ENCODE measurements at regions not wholly inside any gene's neighbourhood (a gene's known extent, or its start where the extent isn't known, plus 50 kb on each side); places are given as distances from the start of the nearest gene placed in this dataset.

DNA sequence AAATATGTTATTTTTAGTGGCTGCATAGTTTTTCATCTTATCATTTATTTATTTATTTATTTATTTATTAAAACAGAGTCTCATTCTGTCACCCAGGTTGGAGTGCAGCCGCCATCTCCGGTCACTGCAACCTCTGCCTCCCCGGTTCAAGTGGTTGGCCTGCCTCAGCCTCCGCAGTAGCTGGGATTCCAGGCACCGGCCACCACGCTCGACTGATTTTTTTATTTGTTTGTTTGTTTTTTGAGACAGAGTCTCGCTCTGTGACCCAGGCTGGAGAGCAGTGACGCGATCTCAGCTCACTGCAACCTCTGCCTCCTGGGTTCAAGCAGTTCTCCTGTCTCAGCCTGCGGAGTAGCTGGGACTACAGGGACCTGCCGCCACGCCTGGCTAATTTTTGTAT, 262.9 kb upstream of the DDI1 start:
- CTCF ChIA-PET = no interaction called here
- Mint-ChIP-seq H3K27ac (no peak overlapping the region), H3K36me3 (no peaks in the 10 kb centered on the region), H3K9me3 (no peaks in the 10 kb centered on the region), H3K4me3 (no peak overlapping the region), H3K27me3 (no peaks in the 10 kb centered on the region), H3K4me1 (ENCODE audit: low read depth) (no peaks in the 10 kb centered on the region)
- POLR2A ChIA-PET = no interaction called here
- no peak for DNase-seq
- intact Hi-C loops (cut with micrococcal nuclease) = no loop called here

- intact Hi-C loops (cut with micrococcal nuclease) = no loop called here
- ChIA-PET CTCF (no interaction called here), POLR2A (no interaction called here)
- Mint-ChIP-seq H3K4me3 (no peak overlapping the region), H3K9me3 (no peaks in the 10 kb centered on the region), H3K27ac (no peak overlapping the region), H3K4me1 (ENCODE audit: low read depth) (no peaks in the 10 kb centered on the region), H3K36me3 (no peaks in the 10 kb centered on the region), H3K27me3 (no peaks in the 10 kb centered on the region)
- no peak for DNase-seq
Observed at GRCh38 chr11:103779054-103779453, 257.4 kb upstream of the DDI1 start.

DNA sequence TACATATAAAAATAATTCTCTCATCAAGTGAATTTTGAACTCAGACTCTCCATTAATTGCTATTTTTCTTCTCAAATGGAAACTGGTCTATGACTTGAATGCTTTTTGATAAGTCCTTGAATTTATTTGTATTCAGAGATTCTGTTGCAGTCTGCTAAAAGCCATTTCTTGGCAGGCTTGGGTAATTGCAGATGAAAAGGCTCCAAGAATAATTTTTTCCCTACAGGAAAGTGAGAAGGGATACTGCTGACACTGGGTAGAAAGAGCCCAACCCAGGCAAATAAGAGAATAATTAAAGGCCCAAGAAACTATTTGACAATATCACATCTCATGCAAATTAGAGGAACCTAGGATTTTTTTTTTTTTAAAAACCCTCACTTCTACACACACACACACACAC, 246.5 kb upstream of the DDI1 start:
- H3K9me3 Mint-ChIP-seq = peaks cover 6% of the 10 kb centered on the region
- CTCF ChIA-PET = no interaction called here
- intact Hi-C loops (cut with micrococcal nuclease) = no loop called here
- H3K4me1 Mint-ChIP-seq (ENCODE audit: low read depth) = no peaks in the 10 kb centered on the region
- no peaks in the 10 kb centered on the region for H3K27me3 Mint-ChIP-seq
- H3K27ac Mint-ChIP-seq = no peak overlapping the region
- no peak overlapping the region for H3K4me3 Mint-ChIP-seq
- DNase-seq = no peak
- POLR2A ChIA-PET = no interaction called here
- no peaks in the 10 kb centered on the region for H3K36me3 Mint-ChIP-seq

- Mint-ChIP-seq H3K9me3 (peaks cover 6% of the 10 kb centered on the region), H3K4me3 (no peak overlapping the region), H3K27ac (no peak overlapping the region), H3K4me1 (ENCODE audit: low read depth) (no peaks in the 10 kb centered on the region), H3K27me3 (no peaks in the 10 kb centered on the region), H3K36me3 (no peaks in the 10 kb centered on the region)
- CTCF ChIA-PET = no interaction called here
- POLR2A ChIA-PET = no interaction called here
- intact Hi-C loops (cut with micrococcal nuclease) = no loop called here
- no peak for DNase-seq
Observed at GRCh38 chr11:103792981-103793468, 243.4 kb upstream of the DDI1 start.

DNA sequence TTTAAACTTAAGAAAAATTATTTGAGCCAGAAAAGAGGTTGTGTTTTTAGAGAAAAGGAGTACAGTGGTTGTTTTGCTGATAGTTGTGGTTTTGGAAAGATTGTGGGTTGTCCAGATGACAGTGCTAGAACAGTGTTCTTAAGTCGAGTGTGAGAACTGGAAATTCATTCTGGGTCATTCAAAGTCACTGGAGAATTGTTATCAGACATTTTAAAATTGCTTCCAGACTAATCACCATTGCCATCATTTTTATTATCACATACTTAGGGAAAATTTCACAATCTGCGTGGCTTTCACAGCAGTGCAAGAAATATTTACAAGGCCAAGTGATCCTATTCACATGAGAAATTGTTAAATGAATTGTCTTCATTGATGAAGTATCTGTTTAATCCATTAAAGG, 242.2 kb upstream of the DDI1 start:
- Mint-ChIP-seq H3K27ac (no peak overlapping the region), H3K27me3 (no peaks in the 10 kb centered on the region), H3K36me3 (no peaks in the 10 kb centered on the region), H3K4me1 (ENCODE audit: low read depth) (no peaks in the 10 kb centered on the region), H3K9me3 (peaks cover 6% of the 10 kb centered on the region), H3K4me3 (no peak overlapping the region)
- intact Hi-C loops (cut with micrococcal nuclease) = no loop called here
- ChIA-PET CTCF (no interaction called here), POLR2A (no interaction called here)
- no peak for DNase-seq

DNA sequence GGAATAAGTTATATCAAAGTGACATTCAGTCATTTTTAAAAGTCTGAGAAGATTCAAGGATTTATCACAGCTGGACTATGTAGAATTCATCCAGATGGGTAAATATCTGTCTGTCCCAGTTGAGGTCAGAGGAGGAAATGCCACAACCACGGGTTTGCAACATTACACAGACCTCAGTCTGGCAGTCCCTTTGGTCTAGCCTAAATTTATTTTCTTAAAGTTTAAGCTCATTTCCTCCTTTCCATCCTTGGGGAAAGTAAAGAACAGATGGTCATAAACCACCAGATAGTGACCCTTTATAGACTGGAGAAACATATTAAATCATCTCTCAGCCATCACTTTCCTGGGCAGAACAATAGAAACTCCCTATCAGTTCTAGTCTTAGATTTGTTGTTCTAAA, 238.4 kb upstream of the DDI1 start:
- Mint-ChIP-seq H3K27ac (no peak overlapping the region), H3K4me3 (no peak overlapping the region), H3K27me3 (no peaks in the 10 kb centered on the region), H3K36me3 (no peaks in the 10 kb centered on the region), H3K4me1 (ENCODE audit: low read depth) (no peaks in the 10 kb centered on the region), H3K9me3 (no peaks in the 10 kb centered on the region)
- no peak for DNase-seq
- intact Hi-C loops (cut with micrococcal nuclease) = no loop called here
- ChIA-PET POLR2A (no interaction called here), CTCF (no interaction called here)

DNA sequence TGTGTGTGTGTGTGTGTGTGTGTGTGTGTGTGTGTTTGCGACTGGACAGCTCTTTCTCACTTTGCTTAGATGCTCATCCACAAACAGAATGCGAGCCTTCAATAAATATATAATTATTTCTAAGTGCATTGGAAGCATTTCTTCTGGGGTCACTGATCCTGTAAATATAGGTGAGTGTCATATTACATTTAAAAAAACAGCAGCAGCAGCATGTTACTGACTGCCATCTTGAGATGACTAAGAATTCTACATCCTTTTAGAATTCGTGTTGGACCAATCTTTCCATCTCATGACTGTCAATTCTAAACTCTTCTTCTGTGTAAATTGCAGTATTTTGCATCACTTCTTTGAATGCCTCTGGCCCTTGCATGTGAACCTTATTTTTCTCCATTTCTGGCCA, 238.0 kb upstream of the DDI1 start:
- H3K36me3 Mint-ChIP-seq = no peaks in the 10 kb centered on the region
- no peak for DNase-seq
- no peaks in the 10 kb centered on the region for H3K4me1 Mint-ChIP-seq (ENCODE audit: low read depth)
- H3K27me3 Mint-ChIP-seq = no peaks in the 10 kb centered on the region
- intact Hi-C loops (cut with micrococcal nuclease) = no loop called here
- CTCF ChIA-PET = no interaction called here
- no peaks in the 10 kb centered on the region for H3K9me3 Mint-ChIP-seq
- POLR2A ChIA-PET = no interaction called here
- H3K4me3 Mint-ChIP-seq = no peak overlapping the region
- no peak overlapping the region for H3K27ac Mint-ChIP-seq

- CTCF ChIA-PET = no interaction called here
- no peak overlapping the region for H3K27ac Mint-ChIP-seq
- no peaks in the 10 kb centered on the region for H3K9me3 Mint-ChIP-seq
Observed at GRCh38 chr11:103800406-103801114, 235.9 kb upstream of the DDI1 start.

GRCh38 chr11:103803062-103803461, 233.4 kb upstream of the DDI1 start:
- no peaks in the 10 kb centered on the region for H3K27me3 Mint-ChIP-seq
- intact Hi-C loops (cut with micrococcal nuclease) = no loop called here
- no peaks in the 10 kb centered on the region for H3K4me1 Mint-ChIP-seq (ENCODE audit: low read depth)
- no peaks in the 10 kb centered on the region for H3K9me3 Mint-ChIP-seq
- CTCF ChIA-PET = no interaction called here
- no peak overlapping the region for H3K4me3 Mint-ChIP-seq
- no peaks in the 10 kb centered on the region for H3K36me3 Mint-ChIP-seq
- POLR2A ChIA-PET = no interaction called here
- no peak overlapping the region for H3K27ac Mint-ChIP-seq
- no peak for DNase-seq

More at GRCh38 chr11:103800406-103801114, 235.9 kb upstream of the DDI1 start:
- DNase-seq = no peak
- POLR2A ChIA-PET = no interaction called here
- Mint-ChIP-seq H3K36me3 (no peaks in the 10 kb centered on the region), H3K4me1 (ENCODE audit: low read depth) (no peaks in the 10 kb centered on the region), H3K4me3 (no peak overlapping the region), H3K27me3 (no peaks in the 10 kb centered on the region)
- intact Hi-C loops (cut with micrococcal nuclease) = no loop called here

DNA sequence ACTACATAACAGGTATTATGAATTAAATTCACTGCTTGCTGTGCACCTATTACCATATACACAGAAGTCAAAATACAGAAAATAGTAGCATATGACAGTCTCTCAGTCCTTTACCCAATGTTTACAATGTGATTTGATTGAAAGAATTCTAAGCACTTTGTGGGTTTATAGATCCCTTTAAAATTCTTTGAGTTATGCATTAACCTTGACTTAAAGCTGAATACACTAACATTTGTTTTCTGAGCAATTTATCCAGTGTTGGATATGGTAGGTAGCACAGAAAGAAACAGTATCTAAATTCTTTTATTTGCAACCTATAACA, 230.8 kb upstream of the DDI1 start:
- POLR2A ChIA-PET = no interaction called here
- intact Hi-C loops (cut with micrococcal nuclease) = no loop called here
- H3K27ac Mint-ChIP-seq = no peak overlapping the region

DNA sequence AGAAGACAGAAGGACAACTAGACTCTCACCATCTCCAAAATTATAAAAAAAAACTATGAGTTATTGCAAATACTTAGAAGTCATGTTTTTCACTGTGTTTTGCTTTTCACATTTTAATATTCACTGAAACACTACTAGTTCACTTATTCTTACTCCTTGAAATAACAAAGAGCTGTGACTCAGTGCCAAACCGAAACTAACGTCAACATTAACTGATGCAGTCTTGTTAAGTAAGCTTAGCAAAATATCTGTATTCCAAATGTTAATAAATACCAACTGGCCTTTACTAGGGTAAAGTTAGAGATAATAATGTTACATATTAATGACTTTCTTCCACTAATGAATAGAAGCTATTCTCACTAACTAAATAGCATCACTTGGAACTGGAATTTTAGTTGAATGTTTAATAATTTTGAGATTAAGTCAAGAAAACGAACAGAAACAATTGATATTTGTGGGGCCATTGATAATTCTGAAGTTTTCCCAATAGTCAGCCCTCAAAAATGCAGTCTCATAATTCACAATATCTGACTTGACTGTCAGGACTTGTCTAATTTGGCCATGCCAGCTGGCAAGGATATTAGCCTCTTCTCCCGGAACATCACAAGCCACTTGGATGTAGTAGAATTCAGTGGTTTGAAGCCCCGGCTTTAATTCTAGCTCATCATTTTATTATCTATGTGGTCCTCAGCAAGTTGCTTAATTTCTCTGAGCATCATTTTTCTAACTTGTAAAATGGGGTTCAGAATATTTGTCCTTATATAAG, 230.1 kb upstream of the DDI1 start:
- no peaks in the 10 kb centered on the region for H3K27me3 Mint-ChIP-seq
- intact Hi-C loops (cut with micrococcal nuclease) = no loop called here
- H3K4me1 Mint-ChIP-seq (ENCODE audit: low read depth) = no peaks in the 10 kb centered on the region
- no peak overlapping the region for H3K27ac Mint-ChIP-seq
- no peak overlapping the region for H3K4me3 Mint-ChIP-seq
- POLR2A ChIA-PET = no interaction called here
- CTCF ChIA-PET = no interaction called here
- H3K36me3 Mint-ChIP-seq = no peaks in the 10 kb centered on the region
- H3K9me3 Mint-ChIP-seq = no peaks in the 10 kb centered on the region
- DNase-seq = no peak

More for the DNA sequence above, 230.8 kb upstream of the DDI1 start:
- Mint-ChIP-seq H3K36me3 (no peaks in the 10 kb centered on the region), H3K9me3 (no peaks in the 10 kb centered on the region), H3K4me1 (ENCODE audit: low read depth) (no peaks in the 10 kb centered on the region), H3K4me3 (no peak overlapping the region), H3K27me3 (no peaks in the 10 kb centered on the region)
- no peak for DNase-seq
- CTCF ChIA-PET = no interaction called here

GRCh38 chr11:103807806-103808205, 228.6 kb upstream of the DDI1 start:
- POLR2A ChIA-PET = no interaction called here
- no peaks in the 10 kb centered on the region for H3K9me3 Mint-ChIP-seq
- no peaks in the 10 kb centered on the region for H3K36me3 Mint-ChIP-seq
- DNase-seq = no peak
- intact Hi-C loops (cut with micrococcal nuclease) = no loop called here
- no peaks in the 10 kb centered on the region for H3K27me3 Mint-ChIP-seq
- no peak overlapping the region for H3K27ac Mint-ChIP-seq
- CTCF ChIA-PET = no interaction called here
- H3K4me1 Mint-ChIP-seq (ENCODE audit: low read depth) = no peaks in the 10 kb centered on the region
- no peak overlapping the region for H3K4me3 Mint-ChIP-seq

DNA sequence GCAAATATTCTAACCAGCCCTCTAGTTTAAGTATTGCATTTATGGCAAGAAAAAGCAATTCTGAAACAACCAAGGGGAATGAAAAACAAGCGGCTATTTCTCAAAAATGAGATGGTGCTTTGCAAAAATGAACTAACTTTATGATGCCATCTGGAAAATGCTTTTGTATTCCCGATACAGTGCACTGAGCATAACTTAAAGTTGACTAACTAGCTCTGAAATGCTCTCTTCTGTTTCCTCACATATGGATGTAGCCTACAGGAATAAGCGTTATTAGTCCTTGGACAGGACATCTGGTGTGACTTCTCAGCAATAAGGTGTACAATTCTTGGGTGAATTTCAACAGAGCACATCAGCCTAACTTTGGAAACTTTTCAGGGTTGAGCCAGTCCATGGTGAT, 228.2 kb upstream of the DDI1 start:
- Mint-ChIP-seq H3K4me1 (ENCODE audit: low read depth) (no peaks in the 10 kb centered on the region), H3K27ac (no peak overlapping the region), H3K9me3 (no peaks in the 10 kb centered on the region), H3K36me3 (no peaks in the 10 kb centered on the region), H3K27me3 (no peaks in the 10 kb centered on the region), H3K4me3 (no peak overlapping the region)
- ChIA-PET CTCF (no interaction called here), POLR2A (no interaction called here)
- no peak for DNase-seq
- intact Hi-C loops (cut with micrococcal nuclease) = no loop called here
